GM12892 (cell line): ENCODE measurements at regions not wholly inside any gene's neighbourhood (a gene's known extent, or its start where the extent isn't known, plus 50 kb on each side); places are given as distances from the start of the nearest gene placed in this dataset.

Experiments used
- DNase-seq: peaks from one replicate; pipeline ENCODE4 v3.0.0; 2011; ENCODE audit not compliant: insufficient read length
- FAIRE-seq: peaks from 2 replicates; lab custom pipeline; 2011; peaks lifted over from hg19 to GRCh38; lab: Jason Lieb, UNC
- POLR2A ChIP-seq: IDR thresholded peaks from 2 replicates; pipeline ENCODE4 v1.6.1; 2011; ENCODE audit warnings: low read depth, low read length, control low read depth
- POLR2AphosphoS5 ChIP-seq: IDR thresholded peaks from 2 replicates; pipeline ENCODE4 v1.6.1; 2011; ENCODE audit warnings: low read depth, low read length, control low read depth
- TAF1 ChIP-seq: IDR thresholded peaks from 2 replicates; pipeline ENCODE4 v1.6.1; 2011; ENCODE audit warnings: low read depth, mild to moderate bottlenecking, control low read depth, low read length, borderline replicate concordance

- FAIRE-seq: no peak
- TF ChIP-seq POLR2AphosphoS5 (no peak), TAF1 (no peak), POLR2A (no peak)
- DNase-seq: no peak
Measured at GRCh38 chr1:79662596-79662995, 656.1 kb upstream of the ADGRL4 start.

DNA sequence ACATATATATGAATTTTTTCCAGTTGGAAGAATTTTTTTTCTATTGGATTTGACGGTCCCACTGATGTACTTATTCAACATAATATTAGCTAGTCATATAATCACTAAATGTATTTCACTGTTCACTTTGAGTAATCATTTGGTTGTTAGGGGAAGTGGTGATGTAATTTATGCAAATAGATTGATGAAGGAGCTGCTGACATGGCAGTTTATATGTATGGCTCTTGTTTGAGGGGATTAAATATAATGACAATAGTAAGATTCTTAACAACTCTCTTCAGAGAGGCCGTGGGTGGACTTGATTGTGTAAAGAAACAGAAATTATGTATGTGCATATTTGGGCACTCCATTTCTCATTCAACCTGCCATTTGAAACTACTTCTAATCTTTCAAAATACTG lies 653.6 kb upstream of the ADGRL4 start:
- DNase-seq: no peak
- no peak for FAIRE-seq
- TF ChIP-seq TAF1 (no peak), POLR2AphosphoS5 (no peak), POLR2A (no peak)

GRCh38 chr1:79657951-79658658 lies 651.6 kb upstream of the ADGRL4 start:
- FAIRE-seq (no peak), DNase-seq (no peak)
- TF ChIP-seq POLR2AphosphoS5 (no peak), TAF1 (no peak), POLR2A (no peak)

- no peak for DNase-seq
- TF ChIP-seq POLR2AphosphoS5 (no peak), POLR2A (no peak), TAF1 (no peak)
- FAIRE-seq: no peak
Measured at GRCh38 chr1:79655876-79656275, 649.3 kb upstream of the ADGRL4 start.

DNA sequence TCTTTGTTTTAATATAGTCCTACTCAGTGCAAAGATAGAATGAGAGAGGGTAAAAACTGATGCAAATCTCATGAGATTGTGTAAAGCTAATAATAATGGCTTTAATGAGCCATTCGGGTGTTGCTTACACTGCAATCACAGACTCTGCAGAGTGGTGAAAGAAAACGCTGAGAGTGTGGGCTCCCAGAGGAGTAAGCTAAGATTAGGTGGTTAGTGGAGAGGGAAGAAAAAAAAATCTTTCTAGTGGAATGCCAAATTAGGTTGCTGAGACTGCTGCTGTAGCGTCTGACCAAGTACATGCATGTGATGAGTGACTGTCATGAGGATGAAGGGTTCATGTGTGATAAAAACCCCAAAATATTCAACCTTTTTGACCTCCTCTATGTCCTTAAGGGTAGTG lies 645.9 kb upstream of the ADGRL4 start:
- DNase-seq: no peak

DNA sequence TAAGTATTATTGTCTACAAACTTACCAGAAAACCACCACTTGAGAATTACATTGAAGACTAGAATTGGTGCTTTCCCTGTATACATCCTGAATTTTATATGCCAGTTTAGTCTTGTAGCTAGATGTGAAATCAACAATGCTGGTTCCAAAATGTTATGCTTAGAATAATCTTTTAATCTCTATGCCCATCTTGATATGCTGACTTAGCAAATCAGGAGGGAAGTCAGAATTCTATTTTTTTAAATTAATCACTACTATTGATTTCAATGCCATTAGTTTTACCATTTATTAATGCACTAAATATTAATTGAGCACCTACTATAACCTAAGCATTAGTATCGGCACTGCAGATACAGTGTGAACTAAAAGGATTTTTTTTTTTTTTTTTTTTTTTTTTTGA lies 641.6 kb upstream of the ADGRL4 start:
- DNase-seq (no peak), FAIRE-seq (no peak)
- TF ChIP-seq POLR2AphosphoS5 (no peak), TAF1 (no peak), POLR2A (no peak)

More for the DNA sequence above, 645.9 kb upstream of the ADGRL4 start:
- TF ChIP-seq POLR2AphosphoS5 (no peak), TAF1 (no peak)
- FAIRE-seq: no peak

GRCh38 chr1:79646880-79647279 lies 640.4 kb upstream of the ADGRL4 start:
- DNase-seq (no peak), FAIRE-seq (no peak)
- TF ChIP-seq POLR2A (no peak), TAF1 (no peak), POLR2AphosphoS5 (no peak)

DNA sequence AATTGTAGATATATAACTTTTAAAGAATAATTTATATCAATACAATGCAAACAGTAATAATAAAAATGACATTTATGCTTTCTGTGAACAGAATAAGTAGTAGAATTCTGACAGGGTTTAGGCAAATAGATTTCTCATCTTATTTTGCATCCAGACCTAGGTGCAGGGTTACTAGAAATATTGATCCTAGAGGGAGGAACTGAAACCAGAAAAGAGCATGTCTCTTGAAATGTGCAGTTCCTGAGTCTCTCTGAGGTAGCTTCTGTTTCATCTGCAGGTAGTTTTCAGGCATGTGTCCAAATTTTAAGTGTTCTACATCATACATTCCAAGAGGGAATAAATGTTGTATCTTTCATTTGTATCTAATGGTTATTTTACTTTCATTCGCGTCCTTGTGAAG lies 631.9 kb upstream of the ADGRL4 start:
- TF ChIP-seq POLR2A (no peak), TAF1 (no peak), POLR2AphosphoS5 (no peak)
- DNase-seq (no peak), FAIRE-seq (no peak)

GRCh38 chr1:79633456-79633855 lies 626.9 kb upstream of the ADGRL4 start:
- no peak for DNase-seq
- TF ChIP-seq POLR2AphosphoS5 (no peak), TAF1 (no peak), POLR2A (no peak)
- no peak for FAIRE-seq

- FAIRE-seq (no peak), DNase-seq (no peak)
- no peak for TF ChIP-seq POLR2A
- TF ChIP-seq POLR2AphosphoS5: no peak
- TF ChIP-seq TAF1: no peak
Measured at GRCh38 chr1:79629414-79629813, 622.9 kb upstream of the ADGRL4 start.

- FAIRE-seq (no peak), DNase-seq (no peak)
- TF ChIP-seq TAF1 (no peak), POLR2AphosphoS5 (no peak), POLR2A (no peak)
Measured at GRCh38 chr1:79617777-79618176, 611.2 kb upstream of the ADGRL4 start.

GRCh38 chr1:79614762-79615161 lies 608.2 kb upstream of the ADGRL4 start:
- no peak for FAIRE-seq
- no peak for DNase-seq
- TF ChIP-seq POLR2A (no peak), TAF1 (no peak), POLR2AphosphoS5 (no peak)

DNA sequence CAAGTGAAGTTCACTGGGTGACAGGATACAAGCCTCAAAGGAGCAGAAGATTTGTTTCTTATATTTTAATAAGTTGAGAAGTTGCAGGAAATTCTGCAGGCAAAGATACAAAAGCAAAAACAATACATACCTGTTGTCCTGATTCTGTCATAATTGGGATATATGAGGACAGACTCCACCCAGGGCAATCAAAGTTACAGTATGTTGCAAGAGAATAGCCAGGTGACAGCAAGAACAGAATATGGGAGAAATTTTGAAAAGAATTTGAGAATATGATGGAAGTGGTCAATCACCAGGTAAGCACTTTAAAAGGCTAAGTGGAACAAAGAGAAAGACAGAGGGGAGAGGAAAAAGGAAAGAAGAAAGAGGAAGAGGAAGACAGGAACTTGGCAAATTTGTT lies 607.6 kb upstream of the ADGRL4 start:
- no peak for FAIRE-seq
- TF ChIP-seq TAF1 (no peak), POLR2AphosphoS5 (no peak), POLR2A (no peak)
- DNase-seq: no peak
